Naive thymus-derived CD4-positive, alpha-beta T cell (primary cell): ENCODE measurements at regions not wholly inside any gene's neighbourhood (a gene's known extent, or its start where the extent isn't known, plus 50 kb on each side); places are given as distances from the start of the nearest gene placed in this dataset.

Source experiments
- ATAC-seq: fragments of 150-1000 bp; cut with Tn5 transposase; 2 replicates; pipeline ENCODE4 v1.10.0; 2021; ENCODE audit warnings: mild to moderate bottlenecking, moderate library complexity
- CTCF ChIA-PET: fragments of 350-600 bp; sonication (Branson Sonifier 250); formaldehyde crosslinking; loops from one replicate; lab custom pipeline; 2021; ENCODE audit warnings: antibody characterized with exemption; lab: Charles Lee
- POLR2A ChIA-PET: fragments of 350-600 bp; sonication (Branson Sonifier 250); formaldehyde crosslinking; loops from one replicate; lab custom pipeline; 2021; ENCODE audit warnings: antibody characterized with exemption, inconsistent platforms; lab: Charles Lee
- DNase-seq, 9 donors: peaks; one replicate each; pipeline versions ENCODE4 v3.0.0 to v3.0.0-alpha.2; 2020 to 2022; ENCODE audit warnings: mixed read lengths in 1 of 9
- H3K27ac ChIP-seq: one replicate; pipeline ENCODE4 v1.7.0; 2013; ENCODE audit warnings: mild to moderate bottlenecking, low read depth, low read length, moderate library complexity
- H3K27me3 ChIP-seq, 2 donors: one replicate each; pipeline ENCODE4 v1.7.0; 2013; ENCODE audit warnings: low read length in 2 of 2, mild to moderate bottlenecking in 2 of 2, moderate library complexity in 2 of 2; ENCODE audit not compliant: control insufficient read depth in 2 of 2, insufficient read depth in 2 of 2
- H3K36me3 ChIP-seq, 3 experiments: 1 replicate in 2 of 3; 2 replicates in 1 of 3; pipeline ENCODE4 v1.7.0; 2013; ENCODE audit warnings: low read length in 3 of 3, mild to moderate bottlenecking in 3 of 3, moderate library complexity in 1 of 3; ENCODE audit not compliant: insufficient read depth in 3 of 3, control insufficient read depth in 2 of 3
- H3K4me1 ChIP-seq, 2 donors: one replicate each; pipeline ENCODE4 v1.7.0; 2013; ENCODE audit warnings: low read length in 2 of 2, mild to moderate bottlenecking in 2 of 2, moderate library complexity in 1 of 2; ENCODE audit not compliant: control insufficient read depth in 2 of 2, insufficient read depth in 2 of 2
- H3K4me3 ChIP-seq: 2 replicates; pipeline ENCODE4 v1.7.0; 2013; ENCODE audit warnings: mild to moderate bottlenecking, low read length
- H3K9me3 ChIP-seq, 3 experiments: 1 replicate in 2 of 3; 2 replicates in 1 of 3; pipeline ENCODE4 v1.7.0; 2013; ENCODE audit warnings: low read length in 3 of 3; ENCODE audit not compliant: control insufficient read depth in 2 of 3
- H3K27ac Mint-ChIP-seq, 9 donors: one replicate each; pipeline ENCODE4 v1.8.0; 2020 to 2022; ENCODE audit warnings: mixed read lengths in 9 of 9, mild to moderate bottlenecking in 8 of 9, moderate library complexity in 5 of 9, inconsistent platforms in 2 of 9
- H3K27me3 Mint-ChIP-seq, 5 donors: one replicate each; pipeline ENCODE4 v1.8.0; 2021 to 2022; ENCODE audit warnings: mixed read lengths in 5 of 5, mild to moderate bottlenecking in 1 of 5
- H3K36me3 Mint-ChIP-seq, 5 donors: one replicate each; pipeline ENCODE4 v1.8.0; 2020 to 2022; ENCODE audit warnings: mixed read lengths in 5 of 5, mild to moderate bottlenecking in 3 of 5, inconsistent platforms in 1 of 5
- H3K4me1 Mint-ChIP-seq, 7 donors: one replicate each; pipeline ENCODE4 v1.8.0; 2020 to 2022; ENCODE audit warnings: mixed read lengths in 7 of 7, mild to moderate bottlenecking in 3 of 7, inconsistent platforms in 1 of 7
- H3K4me3 Mint-ChIP-seq, 10 donors: one replicate each; pipeline ENCODE4 v1.8.0; 2020 to 2022; ENCODE audit warnings: mild to moderate bottlenecking in 10 of 10, mixed read lengths in 10 of 10, moderate library complexity in 6 of 10, inconsistent platforms in 2 of 10
- H3K9me3 Mint-ChIP-seq, 11 donors: one replicate each; pipeline ENCODE4 v1.8.0; 2020 to 2022; ENCODE audit warnings: mixed read lengths in 11 of 11, mild to moderate bottlenecking in 4 of 11, inconsistent platforms in 1 of 11, moderate library complexity in 1 of 11
- intact Hi-C, 2 donors: fragments of 100-400 bp; cut with micrococcal nuclease; formaldehyde crosslinking; loops; one replicate each; pipeline ENCODE4 v1.15.1; 2023

- Mint-ChIP-seq H3K4me1 (no peaks in the 10 kb centered on the region), H3K9me3 (peaks cover 0 to under 1% (median 0%) of the 10 kb centered on the region in 11 donors), H3K4me3 (no peak overlapping the region), H3K27ac (no peak overlapping the region), H3K36me3 (no peaks in the 10 kb centered on the region), H3K27me3 (peaks cover 0 to 18% (median 0%) of the 10 kb centered on the region in 5 donors)
- intact Hi-C loops, result no loop called here
- no peak for DNase-seq
- Histone ChIP-seq H3K4me3 (no peak overlapping the region), H3K27ac (no peak overlapping the region), H3K9me3 (no peaks in the 10 kb centered on the region), H3K4me1 (no peaks in the 10 kb centered on the region), H3K36me3 (no peaks in the 10 kb centered on the region), H3K27me3 (no peaks in the 10 kb centered on the region)
- no peak for ATAC-seq
- ChIA-PET POLR2A (no interaction called here), CTCF (no interaction called here)
Measured at GRCh38 chr14:101037021-101037817, 133.7 kb upstream of the RTL1 start.

- Mint-ChIP-seq H3K4me3 (no peak overlapping the region), H3K9me3 (no peaks in the 10 kb centered on the region), H3K4me1 (no peaks in the 10 kb centered on the region), H3K27ac (no peak overlapping the region), H3K36me3 (no peaks in the 10 kb centered on the region), H3K27me3 (peaks cover 0 to 18% (median 0%) of the 10 kb centered on the region in 5 donors)
- Histone ChIP-seq H3K4me3 (no peak overlapping the region), H3K9me3 (no peaks in the 10 kb centered on the region), H3K27me3 (no peaks in the 10 kb centered on the region), H3K36me3 (no peaks in the 10 kb centered on the region), H3K4me1 (no peaks in the 10 kb centered on the region), H3K27ac (no peak overlapping the region)
- CTCF ChIA-PET, result no interaction called here
- POLR2A ChIA-PET, result no interaction called here
- ATAC-seq (no peak), DNase-seq (no peak)
- intact Hi-C loops, result no loop called here
Measured at GRCh38 chr14:101039031-101039754, 135.7 kb upstream of the RTL1 start.

- H3K4me3 ChIP-seq, result no peak overlapping the region
- no peaks in the 10 kb centered on the region for H3K4me1 ChIP-seq
- ATAC-seq, result no peak
- Mint-ChIP-seq H3K4me1 (no peaks in the 10 kb centered on the region), H3K36me3 (no peaks in the 10 kb centered on the region), H3K9me3 (no peaks in the 10 kb centered on the region), H3K4me3 (no peak overlapping the region), H3K27ac (no peak overlapping the region), H3K27me3 (peaks cover 0 to 18% (median 0%) of the 10 kb centered on the region in 5 donors)
- H3K9me3 ChIP-seq, result no peaks in the 10 kb centered on the region
- CTCF ChIA-PET, result no interaction called here
- H3K27ac ChIP-seq, result no peak overlapping the region
- intact Hi-C loops, result no loop called here
- no peak for DNase-seq
- no peaks in the 10 kb centered on the region for H3K36me3 ChIP-seq
- no peaks in the 10 kb centered on the region for H3K27me3 ChIP-seq
- POLR2A ChIA-PET, result no interaction called here
Measured at GRCh38 chr14:101039755-101040138, 136.2 kb upstream of the RTL1 start.

- Histone ChIP-seq H3K4me3 (no peak overlapping the region), H3K4me1 (no peaks in the 10 kb centered on the region), H3K9me3 (no peaks in the 10 kb centered on the region), H3K27me3 (no peaks in the 10 kb centered on the region), H3K36me3 (no peaks in the 10 kb centered on the region), H3K27ac (no peak overlapping the region)
- H3K4me1 Mint-ChIP-seq, result no peaks in the 10 kb centered on the region
- intact Hi-C loops, result no loop called here
- H3K9me3 Mint-ChIP-seq, result peaks cover 0 to 2% (median 0%) of the 10 kb centered on the region in 11 donors
- H3K4me3 Mint-ChIP-seq, result no peak overlapping the region
- peaks cover 0 to 24% (median 0%) of the 10 kb centered on the region in 5 donors for H3K27me3 Mint-ChIP-seq
- no peak for ATAC-seq
- H3K36me3 Mint-ChIP-seq, result no peaks in the 10 kb centered on the region
- no peak for DNase-seq
- ChIA-PET POLR2A (no interaction called here), CTCF (no interaction called here)
- no peak overlapping the region for H3K27ac Mint-ChIP-seq
Measured at GRCh38 chr14:101040538-101041442, 137.3 kb upstream of the RTL1 start.

- no peaks in the 10 kb centered on the region for H3K4me1 Mint-ChIP-seq
- Histone ChIP-seq H3K4me1 (no peaks in the 10 kb centered on the region), H3K27me3 (no peaks in the 10 kb centered on the region), H3K9me3 (no peaks in the 10 kb centered on the region), H3K4me3 (no peak overlapping the region), H3K36me3 (no peaks in the 10 kb centered on the region), H3K27ac (no peak overlapping the region)
- intact Hi-C loops, result no loop called here
- no peaks in the 10 kb centered on the region for H3K36me3 Mint-ChIP-seq
- H3K27ac Mint-ChIP-seq, result no peak overlapping the region
- peaks cover 0 to 9% (median 0%) of the 10 kb centered on the region in 5 donors for H3K27me3 Mint-ChIP-seq
- ChIA-PET POLR2A (no interaction called here), CTCF (no interaction called here)
- no peak overlapping the region for H3K4me3 Mint-ChIP-seq
- DNase-seq (no peak), ATAC-seq (no peak)
- H3K9me3 Mint-ChIP-seq, result peaks cover 0 to 2% (median 0%) of the 10 kb centered on the region in 11 donors
Measured at GRCh38 chr14:101043891-101044290, 140.4 kb upstream of the RTL1 start.

- no peaks in the 10 kb centered on the region for H3K9me3 ChIP-seq
- intact Hi-C loops, result no loop called here
- no peak overlapping the region for H3K4me3 Mint-ChIP-seq
- no peak overlapping the region for H3K4me3 ChIP-seq
- H3K27ac ChIP-seq, result no peak overlapping the region
- H3K36me3 ChIP-seq, result no peaks in the 10 kb centered on the region
- no peaks in the 10 kb centered on the region for H3K36me3 Mint-ChIP-seq
- H3K4me1 Mint-ChIP-seq, result no peaks in the 10 kb centered on the region
- POLR2A ChIA-PET, result no interaction called here
- H3K27me3 ChIP-seq, result no peaks in the 10 kb centered on the region
- H3K9me3 Mint-ChIP-seq, result peaks cover 0 to 2% (median 0%) of the 10 kb centered on the region in 11 donors
- DNase-seq (no peak), ATAC-seq (no peak)
- H3K27ac Mint-ChIP-seq, result no peak overlapping the region
- CTCF ChIA-PET, result no interaction called here
- H3K27me3 Mint-ChIP-seq, result peaks cover 0 to 12% (median 0%) of the 10 kb centered on the region in 5 donors
- H3K4me1 ChIP-seq, result no peaks in the 10 kb centered on the region
Measured at GRCh38 chr14:101044741-101045140, 141.2 kb upstream of the RTL1 start.
